Neural cell (in vitro differentiated cells): ENCODE measurements at regions not wholly inside any gene's neighbourhood (a gene's known extent, or its start where the extent isn't known, plus 50 kb on each side); places are given as distances from the start of the nearest gene placed in this dataset.

Experiments
- EP300 ChIP-seq: fragments of 450-650 bp; conservative IDR thresholded peaks from 2 replicates; pipeline ENCODE4 v1.6.1; 2014; ENCODE audit warnings: antibody characterized with exemption, mild to moderate bottlenecking, moderate library complexity; ENCODE audit not compliant: poor library complexity, severe bottlenecking
- EZH2 ChIP-seq: fragments of 200-600, 300-800 bp; shearing (Covaris generic), sonication (generic); IDR thresholded peaks from 2 replicates; pipeline ENCODE4 v1.6.1; 2014; ENCODE audit warnings: antibody characterized with exemption, low read length, borderline replicate concordance, mild to moderate bottlenecking; ENCODE audit not compliant: insufficient read depth, poor library complexity, severe bottlenecking
- POLR2AphosphoS5 ChIP-seq: IDR thresholded peaks from 2 replicates; pipeline ENCODE4 v1.6.1; 2012
- TF ChIP-seq, protein P1 (sequence below): fragments of 450-650 bp; IDR thresholded peaks from 2 replicates; pipeline ENCODE4 v1.5.1; 2014; ENCODE audit warnings: antibody characterized with exemption, mild to moderate bottlenecking, moderate library complexity; ENCODE audit not compliant: poor library complexity, severe bottlenecking
- TF ChIP-seq, protein P2 (sequence below): IDR thresholded peaks from 2 replicates; pipeline ENCODE4 v1.6.1; 2012; ENCODE audit warnings: borderline replicate concordance

DNA sequence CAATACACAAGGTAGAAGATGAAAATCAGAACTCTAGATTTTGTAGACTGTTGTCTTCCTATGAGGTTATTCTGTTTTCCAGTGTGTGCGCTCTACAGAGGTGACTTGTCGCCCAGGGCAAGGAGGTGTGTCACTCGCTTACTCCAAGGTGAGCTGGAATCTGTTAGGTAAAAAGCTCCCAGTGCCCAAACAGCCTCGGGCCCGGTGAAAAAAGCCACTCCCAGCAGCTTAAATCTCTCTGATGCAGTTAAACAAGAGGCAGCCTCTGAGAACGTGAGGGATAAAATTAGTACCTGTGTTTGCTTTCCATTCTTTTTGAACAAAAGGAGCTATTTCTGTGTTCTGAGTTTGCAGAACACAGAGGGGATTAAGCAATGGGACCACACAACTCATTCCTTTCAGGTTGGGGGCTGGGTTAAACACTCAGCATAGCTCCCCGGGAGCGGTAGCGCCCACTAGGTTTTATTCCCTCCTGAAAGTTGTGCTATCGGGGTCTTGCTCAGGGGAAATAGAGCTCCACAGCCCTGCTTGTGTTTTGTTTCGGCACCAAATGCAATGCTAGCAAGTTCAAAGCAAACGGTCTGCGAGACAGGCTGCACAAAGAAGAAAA, 181.2 kb downstream of the FOXA2 start:
- no peak for TF ChIP-seq EP300
- TF ChIP-seq, protein P1, sequence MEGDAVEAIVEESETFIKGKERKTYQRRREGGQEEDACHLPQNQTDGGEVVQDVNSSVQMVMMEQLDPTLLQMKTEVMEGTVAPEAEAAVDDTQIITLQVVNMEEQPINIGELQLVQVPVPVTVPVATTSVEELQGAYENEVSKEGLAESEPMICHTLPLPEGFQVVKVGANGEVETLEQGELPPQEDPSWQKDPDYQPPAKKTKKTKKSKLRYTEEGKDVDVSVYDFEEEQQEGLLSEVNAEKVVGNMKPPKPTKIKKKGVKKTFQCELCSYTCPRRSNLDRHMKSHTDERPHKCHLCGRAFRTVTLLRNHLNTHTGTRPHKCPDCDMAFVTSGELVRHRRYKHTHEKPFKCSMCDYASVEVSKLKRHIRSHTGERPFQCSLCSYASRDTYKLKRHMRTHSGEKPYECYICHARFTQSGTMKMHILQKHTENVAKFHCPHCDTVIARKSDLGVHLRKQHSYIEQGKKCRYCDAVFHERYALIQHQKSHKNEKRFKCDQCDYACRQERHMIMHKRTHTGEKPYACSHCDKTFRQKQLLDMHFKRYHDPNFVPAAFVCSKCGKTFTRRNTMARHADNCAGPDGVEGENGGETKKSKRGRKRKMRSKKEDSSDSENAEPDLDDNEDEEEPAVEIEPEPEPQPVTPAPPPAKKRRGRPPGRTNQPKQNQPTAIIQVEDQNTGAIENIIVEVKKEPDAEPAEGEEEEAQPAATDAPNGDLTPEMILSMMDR, result no peak
- TF ChIP-seq POLR2AphosphoS5, result no peak
- TF ChIP-seq, protein P2, sequence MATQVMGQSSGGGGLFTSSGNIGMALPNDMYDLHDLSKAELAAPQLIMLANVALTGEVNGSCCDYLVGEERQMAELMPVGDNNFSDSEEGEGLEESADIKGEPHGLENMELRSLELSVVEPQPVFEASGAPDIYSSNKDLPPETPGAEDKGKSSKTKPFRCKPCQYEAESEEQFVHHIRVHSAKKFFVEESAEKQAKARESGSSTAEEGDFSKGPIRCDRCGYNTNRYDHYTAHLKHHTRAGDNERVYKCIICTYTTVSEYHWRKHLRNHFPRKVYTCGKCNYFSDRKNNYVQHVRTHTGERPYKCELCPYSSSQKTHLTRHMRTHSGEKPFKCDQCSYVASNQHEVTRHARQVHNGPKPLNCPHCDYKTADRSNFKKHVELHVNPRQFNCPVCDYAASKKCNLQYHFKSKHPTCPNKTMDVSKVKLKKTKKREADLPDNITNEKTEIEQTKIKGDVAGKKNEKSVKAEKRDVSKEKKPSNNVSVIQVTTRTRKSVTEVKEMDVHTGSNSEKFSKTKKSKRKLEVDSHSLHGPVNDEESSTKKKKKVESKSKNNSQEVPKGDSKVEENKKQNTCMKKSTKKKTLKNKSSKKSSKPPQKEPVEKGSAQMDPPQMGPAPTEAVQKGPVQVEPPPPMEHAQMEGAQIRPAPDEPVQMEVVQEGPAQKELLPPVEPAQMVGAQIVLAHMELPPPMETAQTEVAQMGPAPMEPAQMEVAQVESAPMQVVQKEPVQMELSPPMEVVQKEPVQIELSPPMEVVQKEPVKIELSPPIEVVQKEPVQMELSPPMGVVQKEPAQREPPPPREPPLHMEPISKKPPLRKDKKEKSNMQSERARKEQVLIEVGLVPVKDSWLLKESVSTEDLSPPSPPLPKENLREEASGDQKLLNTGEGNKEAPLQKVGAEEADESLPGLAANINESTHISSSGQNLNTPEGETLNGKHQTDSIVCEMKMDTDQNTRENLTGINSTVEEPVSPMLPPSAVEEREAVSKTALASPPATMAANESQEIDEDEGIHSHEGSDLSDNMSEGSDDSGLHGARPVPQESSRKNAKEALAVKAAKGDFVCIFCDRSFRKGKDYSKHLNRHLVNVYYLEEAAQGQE, result no peak
- no peak for TF ChIP-seq EZH2
